GM12878 (cell line): ENCODE measurements at regions not wholly inside any gene's neighbourhood (a gene's known extent, or its start where the extent isn't known, plus 50 kb on each side); places are given as distances from the start of the nearest gene placed in this dataset.

ENCODE experiments used
- ATAC-seq: fragments of 200-7000 bp; cut with Tn5 transposase; 3 replicates; pipeline ENCODE4 v1.9.1; 2020; ENCODE audit warnings: mild to moderate bottlenecking, moderate library complexity
- BruUV-seq: library from RNA; stranded (reverse); fragments of 400-500 nt; replicated peaks from 2 replicates; lab custom pipeline; 2021; lab: Mats Ljungman, UMichigan
- CTCF ChIA-PET: fragments of 300-600 bp; sonication (Branson Sonifier 250); formaldehyde crosslinking; extraction: SDS; loops from one replicate; lab custom pipeline; 2021; ENCODE audit warnings: inconsistent platforms; lab: Yijun Ruan, JAX
- POLR2A ChIA-PET: fragments of 350-600 bp; formaldehyde crosslinking; extraction: SDS; loops from one replicate; lab custom pipeline; 2021; ENCODE audit warnings: inconsistent platforms; lab: Charles Lee
- RAD21 ChIA-PET: fragments of 300-600 bp; sonication (Branson Sonifier 250); formaldehyde crosslinking; loops from one replicate; lab custom pipeline; 2023; ENCODE audit warnings: antibody characterized with exemption; ENCODE audit not compliant: unreplicated experiment; lab: Charles Lee
- SMC1A ChIA-PET: fragments of 300-600 bp; sonication (Branson Sonifier 250); formaldehyde crosslinking; loops from one replicate; lab custom pipeline; 2023; ENCODE audit not compliant: unreplicated experiment, uncharacterized antibody; lab: Charles Lee
- DNase-seq: peaks from one replicate; pipeline ENCODE4 v3.0.0-alpha.2; 2011; ENCODE audit warnings: low read depth, low spot score
- FAIRE-seq: peaks from 3 replicates; lab custom pipeline; 2011; peaks lifted over from hg19 to GRCh38; lab: Jason Lieb, UNC
- H2AFZ ChIP-seq: 2 replicates; pipeline ENCODE4 v1.6.0; 2011; ENCODE audit warnings: low read depth, low read length, control low read depth; ENCODE audit not compliant: control insufficient read depth
- H3K27ac ChIP-seq: 2 replicates; pipeline ENCODE4 v1.5.1; 2011; ENCODE audit warnings: control low read depth; ENCODE audit not compliant: control insufficient read depth, insufficient read depth
- H3K27me3 ChIP-seq, 2 experiments: replicated peaks in 1 of 2; 2 replicates each; pipeline versions ENCODE4 v1.6.0 to v1.6.1; 2011; ENCODE audit warnings: low read length in 1 of 2; ENCODE audit not compliant: control insufficient read depth in 2 of 2, insufficient read depth in 2 of 2
- H3K36me3 ChIP-seq, 2 experiments: 2 replicates each; pipeline ENCODE4 v1.5.1; 2011; ENCODE audit warnings: low read length in 1 of 2; ENCODE audit not compliant: control insufficient read depth in 2 of 2, insufficient read depth in 2 of 2
- H3K4me1 ChIP-seq: 2 replicates; pipeline ENCODE4 v1.6.1; 2011; ENCODE audit warnings: mild to moderate bottlenecking, low read length, moderate library complexity, mixed read lengths; ENCODE audit not compliant: control insufficient read depth, insufficient read depth
- H3K4me2 ChIP-seq: 2 replicates; pipeline ENCODE4 v1.6.0; 2011; ENCODE audit warnings: control low read depth; ENCODE audit not compliant: control insufficient read depth, insufficient read depth
- H3K4me3 ChIP-seq: fragments of 200-600 bp; sonication (generic); 2 replicates; pipeline ENCODE4 v1.5.1; 2016
- H3K79me2 ChIP-seq: 2 replicates; pipeline ENCODE4 v1.6.0; 2011; ENCODE audit warnings: low read length; ENCODE audit not compliant: control insufficient read depth, insufficient read depth
- H3K9ac ChIP-seq: 2 replicates; pipeline ENCODE4 v1.8.0; 2011; ENCODE audit warnings: low read length, control low read depth, mixed read lengths; ENCODE audit not compliant: control insufficient read depth, insufficient read depth
- H3K9me3 ChIP-seq: replicated peaks from 3 replicates; pipeline ENCODE4 v1.5.1; 2011; ENCODE audit warnings: mild to moderate bottlenecking, low read length; ENCODE audit not compliant: control insufficient read depth, insufficient read depth
- H4K20me1 ChIP-seq: 2 replicates; pipeline ENCODE4 v1.6.0; 2011; ENCODE audit not compliant: control insufficient read depth, insufficient read depth
- BCL11A ChIP-seq: IDR thresholded peaks from 2 replicates; pipeline ENCODE4 v1.6.1; 2011; ENCODE audit warnings: low read depth, low read length
- BHLHE40 ChIP-seq, 2 experiments: fragments of 450-650 bp in 1 of 2; IDR thresholded peaks; 2 replicates each; pipeline ENCODE4 v1.6.1; 2011 to 2017; ENCODE audit warnings: low read depth in 2 of 2, borderline replicate concordance in 1 of 2, improper control_type of control experiment in 1 of 2, low read length in 1 of 2, mild to moderate bottlenecking in 1 of 2
- CHD1 ChIP-seq: IDR thresholded peaks from 2 replicates; pipeline ENCODE4 v1.6.1; 2012; ENCODE audit warnings: low read depth, low read length, improper control_type of control experiment
- CREB1 ChIP-seq: IDR thresholded peaks from 2 replicates; pipeline ENCODE4 v1.6.1; 2012; ENCODE audit warnings: low read depth, mild to moderate bottlenecking, inconsistent platforms
- CREM ChIP-seq: IDR thresholded peaks from 2 replicates; pipeline ENCODE4 v1.6.1; 2014; ENCODE audit warnings: antibody characterized with exemption, low read depth
- FOS ChIP-seq: IDR thresholded peaks from 3 replicates; pipeline ENCODE4 v1.6.1; 2011; ENCODE audit warnings: borderline replicate concordance; ENCODE audit not compliant: insufficient read length; ENCODE audit errors: extremely low read depth
- IKZF2 ChIP-seq, 2 experiments: fragments of 450-650 bp; IDR thresholded peaks; 2 replicates each; pipeline ENCODE4 v1.6.1; 2017; ENCODE audit warnings: mild to moderate bottlenecking in 2 of 2, moderate library complexity in 2 of 2
- KDM1A ChIP-seq: fragments of 200-600 bp; sonication (generic); IDR thresholded peaks from 2 replicates; pipeline ENCODE4 v1.6.1; 2016; ENCODE audit warnings: borderline replicate concordance
- KLF5 ChIP-seq: fragments of 450-650 bp; IDR thresholded peaks from 2 replicates; pipeline ENCODE4 v1.6.1; 2014; ENCODE audit warnings: mild to moderate bottlenecking; ENCODE audit not compliant: partially characterized antibody
- MTA2 ChIP-seq: fragments of 450-650 bp; IDR thresholded peaks from 2 replicates; pipeline ENCODE4 v1.6.1; 2016; ENCODE audit warnings: low read depth, mild to moderate bottlenecking, moderate library complexity
- MYB ChIP-seq: fragments of 150-350 bp; IDR thresholded peaks from 2 replicates; pipeline ENCODE4 v1.6.1; 2014; ENCODE audit warnings: mild to moderate bottlenecking, low read depth, low read length, borderline replicate concordance
- NFYA ChIP-seq: IDR thresholded peaks from 2 replicates; pipeline ENCODE4 v1.6.1; 2011; ENCODE audit warnings: low read depth, mild to moderate bottlenecking, low read length, improper control_type of control experiment, borderline replicate concordance
- POLR2AphosphoS5 ChIP-seq: IDR thresholded peaks from 2 replicates; pipeline ENCODE4 v1.6.1; 2011; ENCODE audit warnings: mild to moderate bottlenecking, low read length, inconsistent platforms
- SIN3A ChIP-seq: IDR thresholded peaks from 2 replicates; pipeline ENCODE4 v1.6.1; 2012; ENCODE audit warnings: low read depth, low read length, improper control_type of control experiment
- SMAD5 ChIP-seq: IDR thresholded peaks from 2 replicates; pipeline ENCODE4 v1.6.1; 2016; ENCODE audit warnings: antibody characterized with exemption, low read depth
- SREBF2 ChIP-seq: IDR thresholded peaks from 2 replicates; pipeline ENCODE4 v1.6.1; 2012; ENCODE audit warnings: mild to moderate bottlenecking, low read length
- ZNF217 ChIP-seq: fragments of 450-650 bp; IDR thresholded peaks from 2 replicates; pipeline ENCODE4 v1.6.1; 2017; ENCODE audit warnings: antibody characterized with exemption, mild to moderate bottlenecking
- WGBS: methylation state at CpG from one replicate; pipeline ENCODE4 v1.1.6; 2016; ENCODE audit warnings: low lambda C conversion rate; ENCODE audit not compliant: insufficient replicate concordance, insufficient coverage; ENCODE audit errors: missing lambda C conversion rate; 5-methylcytosine and 5-hydroxymethylcytosine counted together
- in situ Hi-C: fragments of 300-500 bp; cut with MboI; formaldehyde crosslinking; loops from 9 replicates; pipeline ENCODE4 v1.14.3; 2018; ENCODE audit warnings: mixed read lengths
- intact Hi-C: fragments of 100-400 bp; cut with micrococcal nuclease; formaldehyde crosslinking; loops from one replicate; pipeline ENCODE4 v1.14.2; 2022; ENCODE audit not compliant: unreplicated experiment
- TF ChIP-seq, protein P1 (sequence below): fragments of 450-650 bp; IDR thresholded peaks from 2 replicates; pipeline ENCODE4 v1.6.1; 2016; ENCODE audit warnings: mild to moderate bottlenecking
- TF ChIP-seq, protein P2 (sequence below): fragments of 450-650 bp; IDR thresholded peaks from 2 replicates; pipeline ENCODE4 v1.6.1; 2016; ENCODE audit warnings: mild to moderate bottlenecking, moderate library complexity, borderline replicate concordance

DNA sequence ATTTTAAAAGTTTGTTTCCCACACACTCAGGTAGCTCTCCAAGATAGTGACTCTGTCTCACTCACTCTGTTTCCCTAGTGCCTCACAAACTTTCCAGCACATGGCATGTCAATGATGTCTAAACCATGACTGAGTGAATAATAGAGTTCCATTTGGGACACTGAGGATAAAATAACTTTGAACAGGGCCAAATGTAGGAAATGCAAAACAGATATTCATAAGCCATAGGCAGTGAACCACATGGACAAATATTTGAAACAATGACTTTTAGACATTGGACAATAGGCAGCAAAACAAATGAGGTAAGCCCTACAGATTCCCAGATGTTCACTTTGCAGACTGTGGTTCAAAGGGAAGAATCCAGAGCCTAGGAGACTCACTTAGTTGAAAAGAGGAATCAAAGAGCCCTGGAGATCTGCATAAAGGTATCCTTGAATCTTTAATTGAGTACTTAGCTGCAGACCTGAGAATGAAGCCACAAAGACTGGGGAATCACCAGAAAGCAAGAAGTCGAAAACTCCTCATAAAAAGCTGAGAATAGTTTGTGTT is 173.3 kb downstream of the FAM76B start:
- SMC1A ChIA-PET, result interaction anchor here (0.8 to 1.2 kb wide), 3 partner anchors 24 to 89 kb away, joined by 3 to 4 read pairs (median 3); no protein-coding TSS in a partner anchor
- FAIRE-seq, result no peak
- POLR2A ChIA-PET, result no interaction called here

More for the DNA sequence above, 173.3 kb downstream of the FAM76B start:
- Histone ChIP-seq H2AFZ (no peak overlapping the region), H3K4me2 (no peak overlapping the region), H3K4me1 (no peaks in the 10 kb centered on the region), H3K27ac (no peak overlapping the region)
- TF ChIP-seq CHD1 (no peak), KDM1A (no peak), CREB1 (no peak), MTA2 (no peak), SMAD5 (no peak), MYB (no peak), SIN3A (no peak), KLF5 (no peak), NFYA (no peak), SREBF2 (no peak), IKZF2 (IDR thresholded peaks at IDR 0.05) (no peak), CREM (no peak), BHLHE40 (IDR thresholded peaks at IDR 0.05; ENCODE audit: borderline replicate concordance in 1 of 2, low read depth in 2 of 2, low read length in 1 of 2) (no peak), ZNF217 (no peak), FOS (no peak), BCL11A (no peak), POLR2AphosphoS5 (no peak)
- TF ChIP-seq, protein P1, sequence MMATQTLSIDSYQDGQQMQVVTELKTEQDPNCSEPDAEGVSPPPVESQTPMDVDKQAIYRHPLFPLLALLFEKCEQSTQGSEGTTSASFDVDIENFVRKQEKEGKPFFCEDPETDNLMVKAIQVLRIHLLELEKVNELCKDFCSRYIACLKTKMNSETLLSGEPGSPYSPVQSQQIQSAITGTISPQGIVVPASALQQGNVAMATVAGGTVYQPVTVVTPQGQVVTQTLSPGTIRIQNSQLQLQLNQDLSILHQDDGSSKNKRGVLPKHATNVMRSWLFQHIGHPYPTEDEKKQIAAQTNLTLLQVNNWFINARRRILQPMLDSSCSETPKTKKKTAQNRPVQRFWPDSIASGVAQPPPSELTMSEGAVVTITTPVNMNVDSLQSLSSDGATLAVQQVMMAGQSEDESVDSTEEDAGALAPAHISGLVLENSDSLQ, result no peak
- TF ChIP-seq, protein P2, sequence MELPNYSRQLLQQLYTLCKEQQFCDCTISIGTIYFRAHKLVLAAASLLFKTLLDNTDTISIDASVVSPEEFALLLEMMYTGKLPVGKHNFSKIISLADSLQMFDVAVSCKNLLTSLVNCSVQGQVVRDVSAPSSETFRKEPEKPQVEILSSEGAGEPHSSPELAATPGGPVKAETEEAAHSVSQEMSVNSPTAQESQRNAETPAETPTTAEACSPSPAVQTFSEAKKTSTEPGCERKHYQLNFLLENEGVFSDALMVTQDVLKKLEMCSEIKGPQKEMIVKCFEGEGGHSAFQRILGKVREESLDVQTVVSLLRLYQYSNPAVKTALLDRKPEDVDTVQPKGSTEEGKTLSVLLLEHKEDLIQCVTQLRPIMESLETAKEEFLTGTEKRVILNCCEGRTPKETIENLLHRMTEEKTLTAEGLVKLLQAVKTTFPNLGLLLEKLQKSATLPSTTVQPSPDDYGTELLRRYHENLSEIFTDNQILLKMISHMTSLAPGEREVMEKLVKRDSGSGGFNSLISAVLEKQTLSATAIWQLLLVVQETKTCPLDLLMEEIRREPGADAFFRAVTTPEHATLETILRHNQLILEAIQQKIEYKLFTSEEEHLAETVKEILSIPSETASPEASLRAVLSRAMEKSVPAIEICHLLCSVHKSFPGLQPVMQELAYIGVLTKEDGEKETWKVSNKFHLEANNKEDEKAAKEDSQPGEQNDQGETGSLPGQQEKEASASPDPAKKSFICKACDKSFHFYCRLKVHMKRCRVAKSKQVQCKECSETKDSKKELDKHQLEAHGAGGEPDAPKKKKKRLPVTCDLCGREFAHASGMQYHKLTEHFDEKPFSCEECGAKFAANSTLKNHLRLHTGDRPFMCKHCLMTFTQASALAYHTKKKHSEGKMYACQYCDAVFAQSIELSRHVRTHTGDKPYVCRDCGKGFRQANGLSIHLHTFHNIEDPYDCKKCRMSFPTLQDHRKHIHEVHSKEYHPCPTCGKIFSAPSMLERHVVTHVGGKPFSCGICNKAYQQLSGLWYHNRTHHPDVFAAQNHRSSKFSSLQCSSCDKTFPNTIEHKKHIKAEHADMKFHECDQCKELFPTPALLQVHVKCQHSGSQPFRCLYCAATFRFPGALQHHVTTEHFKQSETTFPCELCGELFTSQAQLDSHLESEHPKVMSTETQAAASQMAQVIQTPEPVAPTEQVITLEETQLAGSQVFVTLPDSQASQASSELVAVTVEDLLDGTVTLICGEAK, result no peak
- TF ChIP-seq, all 136 proteins: peak for 0
- Histone ChIP-seq H3K4me3 (no peak overlapping the region), H3K79me2 (no peaks in the 10 kb centered on the region), H3K36me3 (no peaks in the 10 kb centered on the region), H3K27me3 (peaks cover 0 to 2% of the 10 kb centered on the region in 2 experiments; a peak in 1 of 4 replicates), H3K9me3 (no peaks in the 10 kb centered on the region), H4K20me1 (no peaks in the 10 kb centered on the region), H3K9ac (no peak overlapping the region)
- in situ Hi-C loops (no loop called here), intact Hi-C loops (no loop called here)
- CTCF ChIA-PET, result no interaction called here
- 22% methylated on average over 1 of the region's 1 CpG for WGBS
- DNase-seq (no peak), ATAC-seq (no peak)
- RAD21 ChIA-PET, result no interaction called here
- BruUV-seq, result no TSS peak
